NCI-H1436 treated with DMSO at 0.1 percent for 48 hours (cell line): ENCODE measurements at regions not wholly inside any gene's neighbourhood (a gene's known extent, or its start where the extent isn't known, plus 50 kb on each side); places are given as distances from the start of the nearest gene placed in this dataset.

Experiments
- DNase-seq: peaks from one replicate; lab custom pipeline; 2025; lab: John Stamatoyannopoulos, UW

- DNase-seq = no peak
Observed at GRCh38 chr12:13841358-13841757, 140.0 kb downstream of the GRIN2B start.

GRCh38 chr12:13839365-13840336 lies 141.8 kb downstream of the GRIN2B start:
- no peak for DNase-seq

DNA sequence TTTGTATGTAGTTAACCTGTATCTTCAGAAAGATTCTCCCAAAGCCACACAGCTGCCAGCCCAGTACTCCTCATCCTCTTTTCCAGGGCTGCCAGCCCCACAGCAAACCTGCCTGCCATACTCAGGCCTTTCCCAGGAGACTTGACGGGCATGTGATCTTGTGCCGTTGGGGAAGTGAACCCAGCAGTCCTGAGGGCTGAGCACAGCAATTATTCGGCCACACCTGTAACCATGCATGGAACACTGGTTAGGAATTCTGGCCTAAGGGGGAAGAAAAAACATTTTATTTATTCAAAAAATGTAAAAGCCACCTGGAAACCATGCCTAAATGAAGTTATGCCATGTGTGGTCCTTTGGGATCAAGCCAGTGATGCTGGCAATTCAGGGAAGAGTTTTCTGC lies 145.3 kb downstream of the GRIN2B start:
- DNase-seq = no peak

GRCh38 chr12:13835652-13836051 lies 145.8 kb downstream of the GRIN2B start:
- DNase-seq = no peak

GRCh38 chr12:13834241-13834640 lies 147.2 kb downstream of the GRIN2B start:
- no peak for DNase-seq

DNA sequence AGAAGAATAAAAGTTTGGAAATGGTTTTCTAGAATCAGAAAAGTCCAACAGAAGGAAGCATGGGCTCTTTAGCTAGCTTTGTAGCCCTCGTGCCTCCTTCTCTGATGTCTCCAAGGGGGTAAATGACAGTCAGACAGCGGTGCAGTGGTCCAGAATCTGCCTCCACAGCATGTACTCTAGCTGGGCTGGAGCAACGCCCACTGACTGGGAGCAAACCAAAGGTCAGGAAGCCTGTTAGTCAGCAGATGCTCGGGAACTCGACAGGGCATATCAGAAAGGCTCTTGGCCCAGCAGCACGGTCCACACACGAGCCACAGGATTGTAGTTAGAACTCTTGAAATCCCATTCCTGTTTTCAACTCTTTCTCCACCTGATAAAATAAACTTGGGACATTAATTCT lies 164.3 kb downstream of the GRIN2B start:
- no peak for DNase-seq

DNA sequence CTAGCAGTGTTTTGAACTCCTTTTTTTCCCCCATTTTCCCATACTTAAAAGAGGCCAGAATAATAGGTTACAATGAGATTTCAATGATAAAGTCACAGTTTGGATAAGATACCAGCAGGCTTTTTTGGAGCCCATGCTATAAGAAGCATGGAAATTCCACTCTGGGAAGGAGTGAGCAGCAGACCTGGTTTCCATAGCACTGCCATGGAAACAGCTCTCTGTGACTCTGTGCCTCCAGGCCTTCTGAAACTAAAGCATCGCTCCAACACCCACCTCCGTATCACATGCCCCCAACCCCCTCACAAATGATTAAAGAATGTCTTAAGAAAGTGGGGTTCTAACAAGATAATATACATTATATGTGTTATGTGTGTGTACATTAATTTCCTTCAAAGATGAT lies 165.0 kb downstream of the GRIN2B start:
- DNase-seq = no peak

- no peak for DNase-seq
Observed at GRCh38 chr12:13812168-13812567, 169.2 kb downstream of the GRIN2B start.

GRCh38 chr12:13811061-13811460 lies 170.3 kb downstream of the GRIN2B start:
- no peak for DNase-seq

GRCh38 chr12:13805041-13805440 lies 176.4 kb downstream of the GRIN2B start:
- no peak for DNase-seq

- DNase-seq = no peak
Observed at GRCh38 chr12:13801543-13801942, 179.9 kb downstream of the GRIN2B start.

DNA sequence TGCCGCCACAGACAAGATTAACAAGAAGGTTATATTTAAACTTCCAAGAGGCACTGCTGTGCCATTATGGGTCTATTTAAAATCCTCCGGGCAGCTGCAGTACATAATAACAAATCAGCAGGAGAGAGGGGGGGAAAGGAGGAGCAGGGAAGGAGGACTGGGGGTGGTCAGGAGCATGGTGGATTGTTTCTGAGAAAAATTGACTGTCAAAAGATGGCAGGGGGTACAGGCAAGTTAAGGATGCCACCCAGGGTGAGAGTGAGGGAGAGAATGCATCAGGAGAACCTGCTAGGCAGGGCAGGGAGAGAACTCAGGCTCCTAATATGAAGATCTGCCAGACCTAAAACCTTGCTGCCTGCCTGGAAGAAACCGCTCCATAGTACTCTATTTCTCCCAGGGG lies 181.8 kb downstream of the GRIN2B start:
- no peak for DNase-seq

DNA sequence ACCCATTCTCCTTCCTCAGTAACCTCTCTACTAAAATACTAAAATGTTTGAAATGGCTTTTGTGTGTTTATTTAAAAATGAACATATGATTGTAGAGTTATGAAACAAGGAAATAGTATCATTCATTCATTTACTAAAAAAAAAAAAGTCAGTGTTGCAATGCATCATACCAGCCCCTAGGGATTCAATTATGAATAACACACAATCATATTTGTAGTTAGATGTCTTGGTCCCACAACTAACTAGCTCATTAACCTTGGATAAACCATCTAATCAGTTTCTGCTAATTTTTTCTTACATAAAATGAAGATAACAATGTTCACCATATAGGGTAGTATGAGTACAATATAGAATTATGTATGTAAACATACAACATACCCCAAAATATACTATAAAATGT lies 183.2 kb downstream of the GRIN2B start:
- DNase-seq = no peak

DNA sequence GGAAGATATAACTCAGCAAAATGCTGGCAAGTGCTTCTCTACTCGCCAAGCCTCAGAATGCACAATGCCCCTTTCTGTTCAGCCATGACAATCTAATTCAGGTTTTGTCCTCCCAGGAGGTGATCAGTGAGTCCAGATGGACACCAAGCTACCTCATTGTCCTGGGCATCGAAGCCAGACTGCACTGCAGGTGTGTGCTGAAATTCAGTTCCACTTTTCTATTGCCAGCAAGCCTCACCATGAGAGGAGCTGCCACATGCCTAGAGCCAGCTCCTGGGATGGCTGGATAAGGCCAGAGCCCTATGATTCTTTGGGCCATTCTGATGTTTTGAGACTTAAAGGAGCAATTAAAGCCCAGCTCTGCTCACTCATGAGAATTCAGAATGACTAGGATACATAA lies 186.7 kb downstream of the GRIN2B start:
- DNase-seq = no peak

- DNase-seq = no peak
Observed at GRCh38 chr12:13790317-13790716, 191.1 kb downstream of the GRIN2B start.

GRCh38 chr12:13788626-13789025 lies 192.8 kb downstream of the GRIN2B start:
- DNase-seq = no peak

DNA sequence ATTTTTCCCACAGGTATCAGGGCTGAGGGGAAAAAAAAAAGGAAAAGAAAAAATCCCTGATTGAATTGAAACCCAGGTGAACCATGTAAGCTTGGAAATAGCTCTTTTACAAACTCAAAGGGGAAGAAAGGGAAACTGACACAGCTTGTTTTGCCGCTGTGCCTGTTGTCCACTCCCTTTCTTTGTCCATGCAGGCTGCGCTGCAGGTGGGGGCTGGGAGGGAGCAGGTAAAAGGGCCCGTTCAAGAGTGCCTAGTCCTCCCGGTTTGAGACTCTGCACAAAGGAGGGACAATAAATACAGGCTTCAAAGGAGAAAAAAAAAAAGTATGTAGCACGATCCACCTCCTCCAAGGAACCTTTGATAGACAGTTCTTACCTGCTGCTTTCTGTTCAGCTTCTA lies 194.8 kb downstream of the GRIN2B start:
- DNase-seq = no peak

- DNase-seq = no peak
Observed at GRCh38 chr12:13784504-13784903, 196.9 kb downstream of the GRIN2B start.

GRCh38 chr12:13780453-13780852 lies 200.9 kb downstream of the GRIN2B start:
- DNase-seq = no peak

DNA sequence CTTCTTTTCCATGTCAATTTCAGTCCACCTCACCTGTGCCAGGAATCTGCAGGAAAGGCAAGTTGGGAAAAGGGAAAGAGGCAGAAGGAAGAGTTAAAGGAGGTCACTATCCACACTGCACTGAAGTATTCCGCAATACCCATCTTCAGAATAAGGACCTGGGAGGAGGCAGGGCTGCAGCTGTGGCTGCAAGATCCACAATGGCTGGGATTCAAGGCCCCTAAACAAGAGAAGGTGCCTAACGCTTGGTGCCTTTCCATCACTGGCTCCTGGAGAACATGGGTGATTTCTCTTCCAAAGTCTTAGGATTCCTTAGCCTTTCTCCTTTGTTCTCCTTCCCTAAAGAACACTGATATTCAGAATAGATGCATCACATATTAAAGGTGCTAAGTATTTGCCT lies 204.0 kb downstream of the GRIN2B start:
- no peak for DNase-seq

DNA sequence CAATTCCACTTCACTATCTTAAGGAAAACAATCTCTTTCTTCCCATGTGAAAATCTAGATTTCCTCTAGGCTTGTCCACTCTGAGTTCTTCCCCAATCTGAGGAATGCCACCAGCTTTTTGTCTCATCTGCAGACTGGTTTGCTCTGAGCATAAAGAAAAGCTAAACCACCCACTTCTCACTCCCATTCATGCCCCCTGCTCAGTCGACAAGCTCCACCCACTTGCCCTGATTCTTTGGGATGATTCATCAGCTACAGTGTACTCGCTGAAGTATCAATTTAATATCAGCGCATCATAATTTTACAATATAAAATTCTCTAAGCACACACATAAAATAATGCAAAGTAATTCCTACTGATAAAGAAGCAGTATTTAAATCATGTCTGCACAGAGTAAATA lies 209.1 kb downstream of the GRIN2B start:
- no peak for DNase-seq

- no peak for DNase-seq
Observed at GRCh38 chr12:13770576-13770975, 210.8 kb downstream of the GRIN2B start.

DNA sequence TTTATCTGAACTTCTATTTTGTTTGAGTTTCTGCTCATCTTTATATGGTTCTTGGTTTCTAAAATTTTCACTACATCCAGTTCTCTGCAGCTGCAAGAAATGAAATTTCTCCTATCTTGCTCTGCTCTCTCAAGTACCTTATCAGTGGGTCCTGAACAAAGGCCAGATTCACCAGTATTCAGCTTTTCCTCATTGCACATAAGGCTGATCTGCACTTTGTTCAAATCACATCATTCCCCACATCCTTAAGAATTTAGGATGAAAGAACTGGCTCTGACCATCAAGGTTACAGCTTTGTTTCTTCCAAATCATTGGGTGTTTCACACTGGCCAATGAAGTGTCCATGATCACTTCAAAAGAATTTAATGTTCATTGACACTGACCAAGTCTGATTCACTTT lies 211.4 kb downstream of the GRIN2B start:
- no peak for DNase-seq

DNA sequence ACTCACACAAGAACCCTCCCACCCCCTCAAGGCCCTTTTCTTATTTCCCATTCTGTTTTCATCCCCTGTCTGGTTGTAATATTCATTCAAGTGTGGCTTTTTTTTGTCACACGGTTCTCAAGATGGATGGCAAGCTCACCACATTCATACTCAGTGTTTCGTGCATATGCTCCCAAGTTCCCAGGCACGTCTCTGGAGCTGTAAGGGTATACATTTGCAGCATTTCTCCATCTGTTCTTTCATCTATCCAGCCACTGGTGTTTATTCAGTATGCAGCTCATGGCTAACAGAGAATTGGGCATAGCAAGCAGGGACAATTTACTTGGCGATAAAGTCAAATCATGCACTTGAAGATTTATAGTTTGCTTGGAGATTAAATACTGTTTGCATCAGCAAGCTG lies 212.1 kb downstream of the GRIN2B start:
- no peak for DNase-seq
